ENCODE measurements at regions not wholly inside any gene's neighbourhood (a gene's known extent, or its start where the extent isn't known, plus 50 kb on each side); places are given as distances from the start of the nearest gene placed in this dataset.

- TF ChIP-seq CHD2 (IDR thresholded peaks at IDR 0.05; ENCODE audit: low read length, partially characterized antibody) = no peak
- no peak for TF ChIP-seq JUN (IDR thresholded peaks at IDR 0.05)
- TF ChIP-seq REST (IDR thresholded peaks at IDR 0.05) = no peak
- TF ChIP-seq CTCF (IDR thresholded peaks at IDR 0.05) = no peak
- TF ChIP-seq POLR2A (IDR thresholded peaks at IDR 0.05; ENCODE audit: low read length) = no peak
Measured at GRCh38 chr3:31065765-31066164, 171.3 kb upstream of the GADL1 start.

Measured in A549 (cell line).